ENCODE measurements at regions not wholly inside any gene's neighbourhood (a gene's known extent, or its start where the extent isn't known, plus 50 kb on each side); places are given as distances from the start of the nearest gene placed in this dataset.

DNA sequence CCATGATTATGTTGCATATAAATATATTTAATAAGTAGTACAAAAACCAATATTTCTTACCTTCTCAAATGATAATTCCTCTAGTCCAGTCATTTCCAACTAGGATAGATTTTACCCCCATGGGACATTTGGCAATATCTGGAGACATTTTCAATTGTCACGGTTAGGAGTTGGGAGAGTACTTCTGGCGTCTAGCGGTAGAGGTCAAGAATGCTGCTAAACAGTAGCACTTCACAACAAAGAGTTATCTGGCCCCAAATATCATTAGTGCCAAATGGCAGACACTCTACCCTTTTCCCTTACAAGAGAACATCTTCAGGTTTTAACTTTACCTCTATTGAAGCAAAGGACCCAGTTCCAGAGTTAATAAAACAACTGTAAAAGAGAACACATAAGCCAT lies 168.1 kb downstream of the FAT4 start:
- ATAC-seq (ENCODE audit: low FRiP score) = no peak
- no peak for DNase-seq (ENCODE audit: low spot score)
- TF ChIP-seq, protein P1, sequence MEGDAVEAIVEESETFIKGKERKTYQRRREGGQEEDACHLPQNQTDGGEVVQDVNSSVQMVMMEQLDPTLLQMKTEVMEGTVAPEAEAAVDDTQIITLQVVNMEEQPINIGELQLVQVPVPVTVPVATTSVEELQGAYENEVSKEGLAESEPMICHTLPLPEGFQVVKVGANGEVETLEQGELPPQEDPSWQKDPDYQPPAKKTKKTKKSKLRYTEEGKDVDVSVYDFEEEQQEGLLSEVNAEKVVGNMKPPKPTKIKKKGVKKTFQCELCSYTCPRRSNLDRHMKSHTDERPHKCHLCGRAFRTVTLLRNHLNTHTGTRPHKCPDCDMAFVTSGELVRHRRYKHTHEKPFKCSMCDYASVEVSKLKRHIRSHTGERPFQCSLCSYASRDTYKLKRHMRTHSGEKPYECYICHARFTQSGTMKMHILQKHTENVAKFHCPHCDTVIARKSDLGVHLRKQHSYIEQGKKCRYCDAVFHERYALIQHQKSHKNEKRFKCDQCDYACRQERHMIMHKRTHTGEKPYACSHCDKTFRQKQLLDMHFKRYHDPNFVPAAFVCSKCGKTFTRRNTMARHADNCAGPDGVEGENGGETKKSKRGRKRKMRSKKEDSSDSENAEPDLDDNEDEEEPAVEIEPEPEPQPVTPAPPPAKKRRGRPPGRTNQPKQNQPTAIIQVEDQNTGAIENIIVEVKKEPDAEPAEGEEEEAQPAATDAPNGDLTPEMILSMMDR (IDR thresholded peaks at IDR 0.05) = no peak

DNA sequence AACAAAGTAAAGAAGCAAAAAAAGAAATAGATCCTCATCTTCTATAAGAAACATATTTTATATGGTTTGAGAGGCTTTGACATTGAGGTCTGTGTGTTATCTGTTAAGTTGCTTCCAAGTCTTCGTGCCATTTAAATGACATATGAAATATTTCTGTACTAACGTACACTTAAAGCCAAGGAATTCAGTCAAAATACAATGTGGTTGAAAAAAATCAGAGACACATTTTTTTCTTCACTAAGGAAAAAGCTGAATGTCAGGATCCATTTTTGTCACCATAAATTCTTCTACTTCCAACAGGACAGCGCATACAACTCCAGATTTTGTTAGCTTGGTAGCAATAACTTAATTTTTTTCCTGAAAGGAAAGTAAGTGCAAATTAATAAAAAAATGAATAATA lies 168.5 kb downstream of the FAT4 start:
- DNase-seq (ENCODE audit: low spot score) (no peak), ATAC-seq (ENCODE audit: low FRiP score) (no peak)
- TF ChIP-seq, protein P1 (IDR thresholded peaks at IDR 0.05) = no peak

DNA sequence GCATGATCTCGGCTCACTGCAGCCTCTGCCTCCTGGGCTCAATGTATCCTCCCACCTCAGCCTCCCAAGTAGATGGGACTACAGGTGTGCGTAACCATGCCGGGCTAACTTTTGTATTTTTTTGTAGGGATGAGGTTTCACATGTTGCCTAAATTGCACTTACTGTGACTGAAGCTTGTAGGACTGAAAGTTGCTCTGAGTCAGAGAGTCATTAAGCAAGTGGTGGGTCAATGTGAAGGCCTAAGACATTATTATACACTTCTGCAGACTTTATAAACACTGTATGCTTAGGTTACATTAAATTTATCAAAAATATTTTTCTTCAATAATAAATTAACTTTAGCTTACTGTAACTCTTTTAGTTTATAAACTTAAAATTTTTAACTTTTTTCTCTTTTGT lies 170.2 kb downstream of the FAT4 start:
- no peak for DNase-seq (ENCODE audit: low spot score)
- no peak for ATAC-seq (ENCODE audit: low FRiP score)
- TF ChIP-seq, protein P1 (IDR thresholded peaks at IDR 0.05) = no peak

DNA sequence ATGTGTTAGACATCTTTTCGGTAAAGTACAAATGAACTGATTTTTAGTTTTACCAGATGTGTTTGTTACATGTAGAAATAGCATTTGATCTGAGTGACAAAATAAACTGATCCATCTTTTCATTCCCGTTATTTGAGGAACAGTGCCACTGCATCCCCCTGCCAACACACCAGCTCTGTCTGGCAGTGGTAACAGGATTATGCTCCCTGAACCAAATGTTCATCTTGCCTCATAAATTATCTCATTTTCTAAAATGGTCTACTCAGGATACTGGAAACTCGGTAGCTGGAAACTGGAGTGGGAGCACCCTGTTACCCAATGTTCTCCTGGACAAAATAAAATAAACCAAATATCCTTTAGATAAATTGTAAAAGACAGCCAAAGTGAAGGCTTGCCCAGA lies 171.6 kb downstream of the FAT4 start:
- DNase-seq (ENCODE audit: low spot score) = no peak
- ATAC-seq (ENCODE audit: low FRiP score) = no peak
- TF ChIP-seq, protein P1 (IDR thresholded peaks at IDR 0.05) = no peak

DNA sequence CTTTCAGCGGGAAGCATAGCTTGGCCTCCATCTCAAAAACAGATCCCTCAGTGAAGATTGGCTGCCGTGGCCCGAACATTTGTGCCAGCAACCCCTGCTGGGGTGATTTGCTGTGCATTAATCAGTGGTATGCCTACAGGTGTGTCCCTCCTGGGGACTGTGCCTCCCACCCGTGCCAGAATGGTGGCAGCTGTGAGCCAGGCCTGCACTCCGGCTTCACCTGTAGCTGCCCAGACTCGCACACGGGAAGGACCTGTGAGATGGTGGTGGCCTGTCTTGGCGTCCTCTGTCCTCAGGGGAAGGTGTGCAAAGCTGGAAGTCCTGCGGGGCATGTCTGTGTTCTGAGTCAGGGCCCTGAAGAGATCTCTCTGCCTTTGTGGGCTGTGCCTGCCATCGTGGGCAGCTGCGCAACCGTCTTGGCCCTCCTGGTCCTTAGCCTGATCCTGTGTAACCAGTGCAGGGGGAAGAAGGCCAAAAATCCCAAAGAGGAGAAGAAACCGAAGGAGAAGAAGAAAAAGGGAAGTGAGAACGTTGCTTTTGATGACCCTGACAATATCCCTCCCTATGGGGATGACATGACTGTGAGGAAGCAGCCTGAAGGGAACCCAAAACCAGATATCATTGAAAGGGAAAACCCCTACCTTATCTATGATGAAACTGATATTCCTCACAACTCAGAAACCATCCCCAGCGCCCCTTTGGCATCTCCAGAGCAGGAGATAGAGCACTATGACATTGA lies 175.4 kb downstream of the FAT4 start:
- DNase-seq (ENCODE audit: low spot score) = no peak

DNA sequence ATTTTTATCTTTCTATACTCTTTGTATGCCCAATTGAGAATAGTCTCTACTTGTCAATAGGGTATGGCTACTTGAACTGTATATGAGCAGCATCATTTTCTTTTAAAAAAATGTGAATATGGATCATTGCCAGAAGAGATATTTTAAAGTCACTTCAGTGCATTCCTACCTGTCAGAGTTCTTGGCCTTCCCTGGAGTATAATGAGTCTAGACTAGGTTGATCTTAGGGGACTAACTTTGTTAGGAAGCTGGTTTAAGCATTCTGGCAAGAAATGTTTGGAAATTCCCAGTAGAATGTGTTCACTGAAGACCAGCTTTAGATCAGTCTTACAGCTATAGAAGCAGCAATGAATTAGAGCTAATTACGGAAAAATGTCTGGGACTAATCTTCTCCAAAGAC lies 178.2 kb downstream of the FAT4 start:
- no peak for ATAC-seq (ENCODE audit: low FRiP score)
- TF ChIP-seq, protein P1 (IDR thresholded peaks at IDR 0.05) = no peak
- no peak for DNase-seq (ENCODE audit: low spot score)

More for the DNA sequence above, 175.4 kb downstream of the FAT4 start:
- no peak for ATAC-seq (ENCODE audit: low FRiP score)
- TF ChIP-seq, protein P1 (IDR thresholded peaks at IDR 0.05) = no peak

DNA sequence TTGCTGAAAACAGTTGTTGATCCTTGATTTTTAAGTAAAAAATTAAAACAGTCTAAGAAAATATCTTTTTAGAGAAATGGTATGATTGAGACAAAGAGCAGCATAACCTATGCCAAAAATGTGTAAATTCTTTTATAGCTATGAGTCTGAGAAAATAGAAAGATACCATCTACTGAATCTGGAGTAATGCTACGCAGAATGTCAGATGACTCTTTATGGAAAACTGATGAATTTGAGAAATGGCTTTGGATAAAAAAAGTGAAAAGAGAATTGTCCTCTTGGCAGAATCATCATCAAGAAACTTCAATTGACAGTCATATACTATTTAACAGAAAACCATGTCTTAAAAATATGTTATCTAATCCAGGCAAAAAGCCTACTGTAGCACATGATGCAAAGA lies 183.1 kb downstream of the FAT4 start:
- no peak for ATAC-seq (ENCODE audit: low FRiP score)
- TF ChIP-seq, protein P1 (IDR thresholded peaks at IDR 0.05) = no peak
- no peak for DNase-seq (ENCODE audit: low spot score)

Data from omental fat pad (tissue), 3 donors.